Spleen (tissue), 3 donors: ENCODE measurements at regions not wholly inside any gene's neighbourhood (a gene's known extent, or its start where the extent isn't known, plus 50 kb on each side); places are given as distances from the start of the nearest gene placed in this dataset.

Source experiments
- POLR2A ChIP-seq, 3 donors: fragments of 450-650 bp; IDR thresholded peaks; one replicate each; pipeline ENCODE4 v1.5.1; 2017; ENCODE audit warnings: antibody characterized with exemption in 3 of 3, mild to moderate bottlenecking in 1 of 3
- POLR2AphosphoS5 ChIP-seq, 3 donors: sonication (generic); formaldehyde crosslinking; IDR thresholded peaks; one replicate each; pipeline ENCODE4 v1.5.1; 2017; ENCODE audit warnings: antibody characterized with exemption in 3 of 3

GRCh38 chr5:33275921-33276627, 164.7 kb upstream of the TARS1 start:
- TF ChIP-seq POLR2AphosphoS5 (IDR thresholded peaks at IDR 0.05) (no peak), POLR2A (IDR thresholded peaks at IDR 0.05) (no peak)
